ENCODE measurements at regions not wholly inside any gene's neighbourhood (a gene's known extent, or its start where the extent isn't known, plus 50 kb on each side); places are given as distances from the start of the nearest gene placed in this dataset.

DNA sequence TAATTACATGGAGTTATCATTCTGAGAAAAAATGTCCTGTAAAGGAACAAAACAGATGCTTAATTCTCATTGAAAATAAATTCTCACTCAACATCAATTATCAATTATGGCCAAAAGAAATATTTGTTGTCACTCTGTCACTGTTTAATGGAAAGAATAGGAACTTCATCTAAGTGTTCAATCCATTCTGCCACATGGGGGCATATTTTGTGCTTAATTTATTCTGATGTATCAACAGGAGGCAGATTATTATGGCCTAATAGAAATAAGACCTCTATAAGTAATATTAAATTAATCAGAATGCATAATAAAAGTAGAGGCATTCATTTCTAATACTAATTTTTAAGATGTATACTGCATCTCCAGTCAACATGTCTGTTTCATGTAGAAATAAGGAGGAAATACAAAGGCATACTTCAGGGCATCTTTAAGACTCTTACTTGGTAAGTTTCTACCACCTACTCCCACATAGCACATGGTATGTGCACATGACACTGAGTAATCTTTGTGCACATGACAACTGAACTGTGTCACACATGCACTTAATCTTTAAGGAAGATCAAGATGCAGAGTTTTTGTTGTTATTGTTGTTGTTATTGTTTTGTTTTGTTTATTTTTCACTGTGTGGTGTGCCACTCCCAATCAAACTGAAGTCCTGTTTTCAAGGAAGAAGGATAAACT, 420.4 kb upstream of the SEMA3A start:
- no peak for DNase-seq

DNA sequence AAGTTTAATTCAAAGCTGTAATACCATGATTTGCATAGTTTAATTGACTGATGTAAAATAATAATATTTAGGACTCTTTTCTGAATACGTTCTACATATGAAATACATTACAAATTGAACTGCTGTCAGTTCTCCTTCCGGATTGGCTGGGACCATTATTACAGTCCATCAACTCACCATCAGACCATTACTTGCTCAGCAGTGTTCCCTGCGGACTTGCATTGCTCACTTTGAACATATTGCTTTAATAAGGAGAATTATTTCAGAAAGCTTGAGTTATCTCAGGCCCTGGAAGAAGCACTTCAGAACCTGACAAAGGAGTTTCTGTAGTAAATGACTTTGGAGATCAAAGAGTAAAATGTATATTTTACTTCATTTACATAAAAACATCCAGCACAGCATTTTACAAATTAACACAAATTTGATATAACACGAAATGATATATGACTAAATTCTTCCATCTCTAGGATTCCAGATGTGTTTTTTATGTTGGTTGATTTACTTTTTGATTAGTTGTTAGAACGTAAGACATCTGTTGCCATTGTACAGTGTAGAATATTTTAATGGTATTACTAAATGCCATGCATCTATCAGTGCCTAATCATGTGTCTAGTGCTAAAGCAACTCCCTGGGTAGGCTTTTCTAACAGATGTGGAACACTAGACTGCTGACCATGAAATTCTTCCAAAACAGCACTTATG, 418.5 kb upstream of the SEMA3A start:
- no peak for DNase-seq

DNA sequence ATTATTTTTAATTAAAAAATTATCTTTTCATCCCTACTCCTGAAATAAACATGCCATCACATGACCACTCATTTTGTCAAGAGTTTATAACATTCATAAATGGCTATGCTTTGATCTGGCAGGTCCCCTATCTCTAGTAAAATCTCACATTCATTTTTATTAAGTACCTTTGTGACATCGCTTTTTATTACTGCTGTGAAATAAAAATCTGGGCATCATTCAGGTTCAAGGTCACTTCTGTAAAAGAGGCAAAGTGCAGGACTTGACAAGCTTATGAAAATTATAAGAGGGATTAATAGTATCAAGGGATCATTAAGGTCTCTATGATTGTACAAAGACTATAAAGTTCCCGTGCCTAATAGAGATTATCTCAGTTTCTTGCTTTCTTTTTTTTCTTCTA, 416.8 kb upstream of the SEMA3A start:
- DNase-seq = no peak

DNA sequence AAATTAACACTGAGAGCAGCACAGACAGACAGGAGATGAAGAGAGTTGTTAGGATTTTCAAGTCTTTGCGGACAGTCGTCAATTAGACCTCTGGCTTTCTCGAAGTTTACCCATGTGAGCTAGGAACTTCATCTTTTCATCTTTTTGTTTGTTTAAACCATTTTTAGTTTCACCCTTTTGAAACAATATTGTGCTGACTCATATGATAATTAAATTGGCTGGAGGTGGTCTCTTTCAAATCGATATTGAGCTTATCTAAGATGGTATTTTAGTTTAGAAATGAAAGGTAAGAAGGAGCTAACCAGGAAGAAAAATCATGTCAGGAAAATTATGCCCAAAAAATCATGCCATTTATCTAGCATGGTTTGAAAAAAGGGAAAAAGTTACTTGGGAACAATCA, 415.8 kb upstream of the SEMA3A start:
- no peak for DNase-seq

DNA sequence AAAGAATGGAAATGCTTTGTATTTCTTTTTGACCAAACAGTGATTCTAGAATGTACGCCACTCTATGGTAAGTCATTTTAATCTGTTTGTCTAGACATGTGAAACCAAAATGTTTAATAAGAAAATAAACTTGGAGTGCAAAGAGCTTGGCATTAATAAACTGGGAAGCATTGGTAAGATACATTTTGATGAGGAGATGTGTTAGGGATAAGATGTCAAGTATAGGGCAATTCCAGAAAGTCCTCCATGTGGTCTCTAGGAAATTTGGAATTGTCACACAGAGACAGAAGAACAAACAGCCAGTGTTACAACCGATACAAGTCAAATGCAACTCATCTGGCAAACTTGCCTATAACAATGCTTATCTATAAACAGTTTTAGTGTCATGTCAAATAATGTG, 410.7 kb upstream of the SEMA3A start:
- DNase-seq = no peak

DNA sequence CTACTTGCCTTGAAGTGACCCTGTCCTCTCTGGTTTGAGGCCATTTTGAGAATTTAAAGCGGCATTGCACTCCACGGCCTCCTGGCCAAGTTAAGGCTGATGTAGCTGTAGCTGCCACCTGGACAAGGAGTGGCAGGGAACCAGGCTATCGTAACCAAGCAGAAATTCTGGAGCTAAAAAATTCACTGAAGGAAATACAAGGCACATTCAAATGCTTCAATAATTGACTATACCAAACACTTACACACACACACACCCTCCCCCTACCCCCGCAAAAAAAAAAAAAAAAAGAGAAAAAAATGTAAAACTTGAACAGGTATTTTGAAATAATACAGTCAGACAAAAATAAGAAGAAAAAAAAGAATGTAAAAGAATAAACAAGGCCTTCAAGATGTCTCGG, 409.0 kb upstream of the SEMA3A start:
- no peak for DNase-seq

DNA sequence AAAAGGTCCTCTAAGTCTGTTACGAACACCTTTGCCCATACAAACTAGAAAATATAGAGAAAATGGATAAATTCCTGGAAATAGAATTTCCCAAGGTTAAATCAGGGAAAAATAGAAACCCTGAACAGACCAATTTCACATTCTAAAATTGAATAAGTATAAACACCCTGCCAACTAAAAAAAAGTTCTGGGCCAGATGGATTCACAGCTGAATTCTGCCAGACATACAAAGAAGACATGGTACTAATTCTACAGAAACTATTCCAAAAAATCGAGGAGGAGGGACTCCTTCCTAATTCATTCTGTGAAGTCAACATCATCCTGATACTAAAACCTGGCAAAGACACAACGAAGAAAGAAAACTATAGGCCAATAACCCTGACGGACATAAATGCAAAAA, 400.4 kb upstream of the SEMA3A start:
- DNase-seq = no peak

DNA sequence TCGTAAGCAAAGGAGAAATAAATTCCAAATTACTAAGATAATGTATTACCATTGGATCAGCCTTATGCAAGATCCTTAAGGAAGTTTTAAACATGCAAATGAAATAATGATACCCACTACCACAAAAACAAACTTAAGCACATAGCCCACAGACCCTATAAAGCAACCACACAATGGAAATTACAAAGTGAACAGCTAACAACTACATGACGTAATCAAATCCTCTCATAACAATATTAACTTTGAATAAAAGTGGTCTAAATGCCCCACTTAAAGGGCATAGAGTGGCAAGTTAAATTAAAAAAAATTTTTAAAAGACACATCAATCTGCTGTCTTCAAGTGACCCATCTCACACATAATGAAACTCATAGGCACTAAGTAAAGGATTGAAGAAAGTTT, 397.3 kb upstream of the SEMA3A start:
- no peak for DNase-seq

DNA sequence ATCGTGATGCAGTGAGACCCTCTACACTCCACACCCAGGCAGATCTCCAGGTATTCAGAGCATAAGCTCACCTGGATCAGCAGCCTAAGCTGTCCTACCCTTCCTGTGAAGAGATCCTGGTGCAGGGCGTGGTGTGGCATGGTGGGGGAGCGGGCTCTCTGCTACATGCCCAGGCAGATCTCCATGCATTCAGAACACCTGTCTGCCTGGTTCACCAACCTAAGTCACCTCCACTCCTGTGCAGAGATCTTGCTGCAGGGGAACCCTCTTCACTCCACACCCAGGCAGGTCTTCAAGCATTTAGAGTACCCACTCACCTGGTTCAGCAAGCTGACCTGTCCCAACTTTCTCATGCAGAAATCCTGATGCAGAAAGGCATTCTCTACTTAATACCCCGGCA, 394.4 kb upstream of the SEMA3A start:
- DNase-seq = no peak

DNA sequence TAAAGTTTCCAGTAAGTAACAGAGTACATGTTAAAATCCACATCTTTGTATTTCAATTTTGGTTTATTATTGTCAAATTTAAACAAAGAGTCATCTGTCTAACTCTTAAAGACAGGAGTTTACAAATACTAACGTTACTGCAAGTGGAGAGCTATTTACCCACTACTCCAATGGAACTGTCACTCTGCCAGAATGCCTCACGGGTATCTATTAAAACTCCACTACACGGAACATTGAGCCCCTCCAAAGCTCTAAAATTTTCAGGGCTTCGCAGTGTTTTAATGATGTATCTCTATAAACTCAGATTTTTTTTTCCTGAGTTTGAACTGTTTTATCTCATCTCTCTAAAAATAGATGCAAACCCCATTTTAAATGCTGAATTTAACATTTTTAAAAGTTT, 388.7 kb upstream of the SEMA3A start:
- DNase-seq = no peak

DNA sequence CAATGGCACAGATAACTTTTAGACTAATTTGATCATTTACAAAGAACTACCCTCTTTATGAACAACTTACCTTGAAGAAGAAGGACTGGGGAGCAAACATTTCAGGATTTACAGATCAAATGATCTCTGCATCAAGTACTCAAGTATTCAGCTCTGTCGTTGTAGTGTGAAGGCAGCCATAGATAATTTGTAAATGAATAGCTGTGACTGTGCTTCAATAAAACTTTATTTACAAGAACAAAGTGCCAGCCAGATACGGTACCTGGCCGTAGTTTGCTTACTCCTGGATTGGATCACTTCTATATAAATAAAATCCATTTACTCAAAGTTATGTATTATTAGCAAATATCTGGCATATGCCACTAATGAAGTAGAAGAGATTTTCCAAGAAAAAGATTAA, 388.2 kb upstream of the SEMA3A start:
- no peak for DNase-seq

DNA sequence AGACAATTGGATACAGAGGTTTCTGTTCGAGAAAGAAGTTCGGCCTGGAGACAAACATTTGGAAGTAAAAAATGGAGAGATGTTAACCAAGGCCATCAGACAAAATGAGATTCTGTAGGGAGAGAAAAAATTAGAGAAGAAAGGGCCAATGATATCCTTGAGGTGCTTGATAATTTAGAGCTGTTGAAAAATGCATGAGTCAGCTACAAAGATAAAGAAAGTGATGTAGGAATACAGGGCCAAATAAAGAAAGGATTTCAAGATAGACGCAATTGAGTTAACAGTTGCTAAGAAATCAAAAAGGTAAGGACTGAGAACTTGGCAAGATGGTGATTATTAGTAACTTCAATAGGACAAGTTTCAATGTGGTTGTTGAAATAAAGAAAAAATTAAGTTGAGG, 384.2 kb upstream of the SEMA3A start:
- no peak for DNase-seq

DNA sequence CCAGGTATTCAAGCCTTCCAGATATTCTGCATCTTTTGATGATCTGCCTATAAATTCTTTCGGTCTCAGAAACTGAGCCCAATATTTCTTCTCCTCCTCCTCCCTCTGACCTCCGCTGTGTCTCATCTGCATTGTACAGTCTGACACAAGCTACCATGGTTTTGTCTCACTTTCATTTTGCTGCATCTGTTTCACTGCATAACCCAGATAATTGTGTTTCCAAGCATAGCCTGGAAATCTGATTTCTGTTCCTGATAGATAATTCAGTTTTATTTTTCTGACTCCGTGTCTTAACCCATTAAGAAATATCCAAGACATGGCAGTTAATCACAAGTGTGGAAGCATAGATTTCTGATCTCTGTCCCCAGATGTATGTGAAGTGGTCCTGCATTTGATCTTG, 374.2 kb upstream of the SEMA3A start:
- DNase-seq = no peak

DNA sequence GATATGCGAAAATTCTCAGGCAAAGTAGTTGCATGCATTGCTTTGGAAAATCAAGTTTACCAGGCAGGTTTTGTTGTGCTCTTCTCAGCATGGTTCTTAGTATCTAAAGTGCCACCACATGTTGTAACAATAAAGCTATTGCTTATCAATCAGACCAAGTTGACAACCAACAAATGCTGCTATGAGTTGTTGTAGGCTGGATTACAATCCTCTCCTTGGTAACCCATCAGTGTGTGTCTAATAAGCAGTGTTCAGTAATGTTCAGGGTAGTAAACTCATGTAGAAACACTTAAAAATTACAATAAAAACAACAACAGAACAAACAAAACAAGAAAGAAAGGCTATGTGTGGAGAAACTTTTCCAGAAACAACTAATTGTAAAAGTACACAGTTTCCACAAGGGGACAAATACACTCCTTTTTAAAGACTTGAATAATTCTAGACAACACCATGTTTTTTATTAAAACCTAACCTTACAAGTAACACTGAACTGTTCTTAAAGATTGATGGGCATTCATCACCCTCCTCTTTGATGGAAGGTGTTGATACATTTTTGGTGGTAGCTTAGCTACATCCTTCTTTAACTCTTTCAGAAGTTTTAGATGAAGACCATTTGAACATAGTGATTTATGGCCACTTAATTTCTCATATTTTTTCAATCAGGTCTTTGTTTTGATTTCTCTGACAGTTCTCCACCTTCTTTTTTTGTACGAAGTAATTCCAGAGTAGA, 370.9 kb upstream of the SEMA3A start:
- no peak for DNase-seq

DNA sequence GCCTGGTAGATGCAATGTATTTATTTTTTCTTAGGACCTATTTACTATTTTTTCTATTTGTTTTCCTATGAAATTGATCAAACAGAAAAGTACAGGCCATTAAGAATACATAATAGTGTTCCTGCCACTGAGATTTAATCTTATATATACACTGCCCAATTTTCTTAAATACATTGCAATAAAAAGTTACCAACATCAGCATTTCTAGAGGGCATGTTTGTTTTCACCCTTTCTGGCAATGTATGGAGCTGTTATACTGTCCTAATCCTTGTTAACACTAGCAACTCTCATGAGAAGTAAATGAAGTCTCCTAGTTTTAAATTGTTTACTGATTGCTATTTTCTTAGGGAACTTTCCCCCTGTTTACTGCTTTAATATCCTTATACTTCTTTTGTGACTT, 359.1 kb upstream of the SEMA3A start:
- no peak for DNase-seq

DNA sequence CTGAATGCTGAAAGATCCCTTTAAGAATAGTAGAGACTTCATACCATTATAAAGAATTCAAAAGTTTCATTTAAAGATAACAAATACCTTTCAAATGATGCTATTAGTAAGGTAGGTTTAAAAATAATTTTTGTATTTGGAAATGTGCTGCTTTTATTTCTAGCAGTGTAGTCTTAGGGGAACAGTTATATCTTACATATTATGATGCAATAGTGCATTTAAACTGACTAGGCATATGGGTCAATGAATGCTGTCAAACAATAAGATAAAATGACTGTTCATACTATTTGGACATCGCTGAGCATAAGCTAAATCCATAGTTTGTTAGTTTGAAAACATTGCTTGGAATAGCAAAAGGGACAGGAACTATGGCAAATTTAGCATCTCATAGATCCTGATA, 354.8 kb upstream of the SEMA3A start:
- DNase-seq = no peak

DNA sequence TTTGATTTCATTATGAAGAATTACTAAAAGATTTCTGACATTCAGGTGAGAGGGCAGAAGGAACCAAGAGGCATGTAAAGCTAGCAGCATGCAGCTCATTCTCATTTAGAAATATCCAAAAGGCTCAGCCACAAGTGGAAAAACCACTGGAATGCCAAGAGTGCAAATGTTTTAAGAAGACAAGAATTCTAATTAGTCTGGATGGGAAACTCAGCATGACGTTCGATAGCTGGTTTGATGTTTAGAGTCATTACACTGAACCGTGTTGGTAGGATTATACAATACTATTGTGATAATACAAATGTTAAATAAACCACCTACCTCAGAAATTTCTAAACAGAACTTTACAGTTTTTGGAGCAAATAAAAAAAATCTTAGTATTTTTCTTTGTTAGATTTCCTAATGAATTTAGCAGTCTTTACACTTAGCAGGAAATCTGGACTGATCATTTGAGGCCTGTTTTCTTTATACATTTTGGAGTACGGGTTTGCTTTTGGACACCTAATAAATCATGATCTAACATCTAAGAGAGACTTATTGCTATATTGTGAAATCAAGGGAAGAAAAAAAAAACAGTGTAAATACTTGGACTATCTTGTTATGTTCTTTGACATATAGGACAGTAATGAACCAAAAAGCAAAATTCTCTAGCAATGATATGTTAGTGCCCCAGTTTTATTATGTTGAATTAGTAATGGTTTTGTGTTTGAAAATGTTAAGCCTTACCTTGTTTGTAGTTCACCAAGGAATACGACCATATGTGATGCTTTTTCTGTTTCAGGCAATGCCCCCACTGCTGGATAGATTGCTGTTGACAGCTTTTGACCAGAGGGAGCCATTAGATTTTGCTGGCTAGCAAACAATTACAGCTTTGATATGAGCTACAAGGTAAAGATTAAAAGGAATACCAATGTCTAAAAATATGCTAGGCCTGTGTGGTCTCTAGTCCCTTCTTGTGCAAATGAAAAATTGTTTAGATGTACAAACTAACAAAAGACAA, 354.1 kb upstream of the SEMA3A start:
- DNase-seq = no peak

DNA sequence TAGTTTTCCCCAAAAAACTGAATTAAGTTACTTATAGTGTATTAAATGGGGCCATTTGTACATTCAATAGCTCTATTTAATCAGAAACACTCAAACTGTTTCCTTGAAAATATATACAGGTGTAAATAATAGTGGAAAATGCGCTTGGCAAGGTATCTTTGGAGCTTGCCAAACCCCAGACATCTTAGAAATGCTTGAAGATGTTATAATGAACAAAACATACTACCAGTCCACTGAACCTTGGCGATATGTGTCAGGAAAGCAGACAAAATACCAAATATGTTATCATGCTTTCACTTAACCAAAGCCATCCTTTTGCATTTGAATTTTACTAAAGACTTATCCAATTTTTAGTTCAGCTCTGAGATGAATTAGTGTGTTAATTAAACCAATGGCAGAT, 352.7 kb upstream of the SEMA3A start:
- DNase-seq = no peak

DNA sequence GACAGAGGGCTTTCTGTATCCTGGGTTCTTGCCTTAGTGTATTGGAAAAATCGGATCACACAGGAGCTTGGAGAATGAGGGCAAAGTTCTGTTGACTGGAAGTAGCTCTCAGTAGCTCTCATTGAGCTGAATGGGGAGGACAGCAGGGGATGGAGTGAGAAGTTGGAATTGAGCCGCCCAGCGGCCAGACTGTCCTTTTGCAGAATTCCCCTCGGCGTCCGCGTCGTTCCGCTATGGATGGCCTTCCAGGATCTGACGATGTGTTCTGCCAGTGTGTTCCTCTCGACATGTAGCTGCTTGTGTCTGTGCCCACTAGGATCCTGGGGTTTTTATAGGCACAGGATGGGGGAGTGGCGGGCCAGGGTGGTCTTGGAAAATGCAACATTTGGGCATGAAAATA, 351.8 kb upstream of the SEMA3A start:
- DNase-seq = no peak

DNA sequence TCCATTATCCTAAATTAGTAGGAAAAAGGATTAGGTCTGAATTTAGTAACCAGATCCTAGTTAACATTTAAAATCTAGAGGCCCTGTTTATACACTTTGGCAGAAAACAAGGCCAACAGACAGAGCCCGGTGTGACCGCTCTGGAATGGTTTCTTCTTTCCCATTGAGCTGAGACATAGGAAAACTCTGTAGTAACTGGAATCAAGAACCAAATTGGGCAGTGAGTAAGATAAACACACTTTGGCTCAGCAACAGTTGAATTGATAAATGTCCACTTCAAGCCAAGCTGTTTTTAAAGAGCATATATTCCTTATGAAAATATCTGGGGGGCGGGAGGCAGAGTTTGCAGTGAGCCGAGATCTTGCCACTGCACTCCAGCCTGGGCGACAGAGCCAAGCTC, 343.7 kb upstream of the SEMA3A start:
- no peak for DNase-seq

DNA sequence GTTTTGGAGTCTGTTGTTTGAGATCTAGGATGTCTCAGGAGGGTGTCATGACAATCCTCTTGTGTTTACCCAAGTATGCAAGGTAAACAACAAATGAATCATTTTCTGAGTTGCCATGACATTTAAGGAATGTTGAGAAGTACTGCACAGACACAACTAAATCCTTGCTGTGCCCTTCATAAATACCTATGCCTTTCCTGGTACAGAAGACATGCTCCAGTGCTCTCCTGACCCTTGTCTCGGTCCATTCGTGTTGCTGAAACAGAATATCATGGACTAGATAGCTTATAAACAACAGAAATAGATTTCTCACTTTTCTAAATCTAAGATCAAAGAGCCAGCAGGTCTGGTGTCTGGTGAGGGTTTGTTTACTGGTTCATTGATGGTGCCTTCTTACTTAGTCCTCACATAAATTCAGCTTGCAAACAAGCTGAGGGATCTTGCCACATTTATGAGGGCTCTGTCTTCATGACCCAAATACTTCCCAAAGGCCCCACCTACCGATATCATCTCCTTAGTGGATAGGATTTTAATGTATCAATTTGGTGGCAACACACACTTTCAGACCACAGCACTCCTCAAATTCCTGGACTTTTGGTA, 341.8 kb upstream of the SEMA3A start:
- DNase-seq = no peak

DNA sequence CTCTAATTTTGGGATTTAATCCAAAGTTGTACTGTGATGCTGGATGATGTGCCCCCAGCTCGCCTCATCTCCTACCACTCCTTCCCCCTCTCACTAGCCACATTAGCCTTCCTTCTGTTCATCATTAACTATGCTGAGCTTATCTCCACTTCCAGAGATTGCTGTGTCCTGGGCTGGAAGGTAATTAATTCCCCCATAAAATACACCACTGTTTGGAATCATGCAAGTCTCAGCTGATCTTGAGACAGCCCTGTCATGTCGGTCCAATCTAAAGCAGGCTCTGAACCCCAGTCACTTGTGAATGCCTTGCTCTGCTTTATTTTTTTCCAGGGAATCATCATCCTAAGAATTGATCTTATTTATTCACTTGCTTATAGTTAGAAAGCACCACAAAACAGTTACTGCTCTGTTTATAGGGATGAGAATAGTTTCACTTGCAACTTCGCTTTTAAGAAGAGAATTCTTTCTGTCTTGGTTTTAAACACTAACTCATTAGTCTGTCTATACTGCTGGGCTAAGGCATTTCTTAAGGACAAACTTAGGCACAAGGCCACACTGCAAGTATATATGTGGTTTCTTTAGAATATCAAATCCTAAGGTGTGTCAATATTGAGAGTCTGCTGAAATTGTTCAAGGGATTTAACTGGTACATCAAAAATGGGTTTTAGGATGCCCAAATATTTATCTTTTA, 341.1 kb upstream of the SEMA3A start:
- no peak for DNase-seq
